GM18517 (cell line): ENCODE measurements at regions not wholly inside any gene's neighbourhood (a gene's known extent, or its start where the extent isn't known, plus 50 kb on each side); places are given as distances from the start of the nearest gene placed in this dataset.

Source experiments
- ATAC-seq: cut with Tn5 transposase; IDR thresholded peaks from one replicate; pipeline ENCODE4 v1.9.1; 2021; ENCODE audit warnings: mild to moderate bottlenecking, moderate library complexity; ENCODE audit not compliant: unreplicated experiment

- ATAC-seq, result peak; percentile 50
These were observed 132.6 kb upstream of the HES1 start for GRCh38 chr3:194003114-194004057.

GRCh38 chr3:194005930-194006501 lies 129.9 kb upstream of the HES1 start:
- ATAC-seq, result no peak

DNA sequence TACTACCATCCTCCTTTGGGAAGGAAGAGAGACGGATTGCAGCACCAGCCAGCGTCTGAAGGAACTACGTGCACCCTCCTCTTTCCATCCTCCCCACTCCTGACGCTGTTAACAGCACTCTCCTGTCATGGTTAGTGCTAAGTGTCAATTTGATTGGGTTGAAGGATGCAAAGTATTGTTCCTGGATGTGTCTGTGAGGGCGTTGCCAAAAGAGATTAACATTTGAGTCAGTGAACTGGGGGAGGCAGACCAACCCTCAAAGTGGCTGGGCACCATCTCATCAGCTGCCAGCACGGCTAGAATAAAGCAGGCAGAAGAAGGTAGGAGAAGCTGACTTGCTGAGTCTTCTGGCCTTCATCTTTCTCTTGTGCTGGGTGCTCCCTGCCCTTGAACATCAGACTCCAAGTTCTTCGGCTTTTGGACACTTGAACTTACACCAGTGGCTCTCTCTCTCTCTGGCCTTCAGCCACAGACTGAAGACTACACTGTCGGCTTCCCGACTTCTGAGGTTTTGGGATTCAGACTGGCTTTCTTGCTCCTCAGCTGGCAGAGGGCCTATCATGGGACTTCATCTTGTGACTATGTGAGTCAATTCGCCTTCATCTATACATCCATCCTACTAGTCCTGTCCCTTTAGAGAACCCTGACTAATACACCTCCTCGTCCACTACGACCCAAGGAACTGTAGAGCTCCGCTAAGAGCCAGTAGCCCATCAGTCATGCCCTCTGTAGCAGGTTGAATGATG lies 128.2 kb upstream of the HES1 start:
- no peak for ATAC-seq

- ATAC-seq, result no peak
These were observed 126.9 kb upstream of the HES1 start for GRCh38 chr3:194009019-194009418.

GRCh38 chr3:194009892-194010533 lies 125.9 kb upstream of the HES1 start:
- no peak for ATAC-seq

- no peak for ATAC-seq
These were observed 124.1 kb upstream of the HES1 start for GRCh38 chr3:194011807-194012206.

DNA sequence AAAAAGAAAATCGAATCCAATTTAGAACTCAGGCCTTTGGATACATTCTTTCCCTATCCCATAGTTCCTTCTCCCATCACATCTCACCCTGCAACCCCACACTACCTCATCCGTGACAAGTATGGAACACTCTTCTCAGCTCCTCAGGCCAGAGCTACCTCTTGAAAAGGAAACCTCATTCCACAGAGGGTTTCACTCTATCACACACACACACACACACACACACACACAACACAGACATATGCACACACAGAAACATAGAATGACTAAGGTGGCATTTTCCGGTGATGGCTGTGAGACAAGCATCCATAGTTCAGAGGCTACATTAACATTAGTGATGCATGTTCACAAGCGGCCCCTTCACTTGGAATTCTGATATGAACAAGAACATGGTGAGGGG lies 122.0 kb upstream of the HES1 start:
- no peak for ATAC-seq

- ATAC-seq, result no peak
These were observed 121.2 kb upstream of the HES1 start for GRCh38 chr3:194014756-194015155.

- ATAC-seq, result no peak
These were observed 116.4 kb upstream of the HES1 start for GRCh38 chr3:194019398-194020165.

- no peak for ATAC-seq
These were observed 113.9 kb upstream of the HES1 start for GRCh38 chr3:194022052-194022451.

DNA sequence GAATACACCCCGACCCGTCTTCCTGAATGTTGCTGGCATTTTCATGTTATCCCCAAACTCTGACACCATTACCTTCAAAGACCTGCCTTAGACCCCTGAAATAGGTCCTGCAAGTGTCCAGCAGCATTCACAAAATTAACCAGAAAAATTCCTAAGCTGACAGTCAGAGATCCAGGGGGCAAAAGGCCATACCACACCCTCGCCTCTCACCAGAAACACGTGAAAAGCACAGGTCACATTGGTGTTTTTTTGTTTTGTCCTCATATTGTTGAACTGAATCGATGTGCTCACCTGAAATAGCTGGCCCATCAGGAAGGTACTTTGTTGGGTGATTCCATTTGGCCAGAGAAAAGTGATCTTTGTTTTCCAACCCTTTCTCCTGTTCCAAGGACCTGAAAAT lies 113.1 kb upstream of the HES1 start:
- no peak for ATAC-seq

GRCh38 chr3:194023501-194024280 lies 112.3 kb upstream of the HES1 start:
- no peak for ATAC-seq

DNA sequence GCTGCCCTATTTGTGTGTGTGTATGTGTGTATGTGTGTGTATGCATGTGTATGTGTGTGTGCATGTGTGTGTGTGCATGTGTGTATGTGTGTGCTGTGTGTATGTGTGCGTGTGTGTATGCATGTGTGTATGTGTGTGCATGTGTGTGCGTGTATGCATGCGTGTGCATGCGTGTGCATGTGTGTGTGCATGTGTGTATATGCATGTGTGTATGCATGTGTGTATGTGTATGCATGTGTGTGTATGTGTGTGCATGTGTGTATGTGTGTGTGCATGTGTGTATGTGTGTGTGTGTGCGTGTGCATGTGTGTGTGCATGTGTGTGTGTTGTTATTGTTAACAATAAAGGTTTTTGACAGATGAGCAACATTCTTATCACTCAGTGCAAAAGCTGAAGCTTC lies 110.8 kb upstream of the HES1 start:
- no peak for ATAC-seq

- no peak for ATAC-seq
These were observed 110.0 kb upstream of the HES1 start for GRCh38 chr3:194025951-194026350.

- no peak for ATAC-seq
These were observed 107.4 kb upstream of the HES1 start for GRCh38 chr3:194028434-194029004.

DNA sequence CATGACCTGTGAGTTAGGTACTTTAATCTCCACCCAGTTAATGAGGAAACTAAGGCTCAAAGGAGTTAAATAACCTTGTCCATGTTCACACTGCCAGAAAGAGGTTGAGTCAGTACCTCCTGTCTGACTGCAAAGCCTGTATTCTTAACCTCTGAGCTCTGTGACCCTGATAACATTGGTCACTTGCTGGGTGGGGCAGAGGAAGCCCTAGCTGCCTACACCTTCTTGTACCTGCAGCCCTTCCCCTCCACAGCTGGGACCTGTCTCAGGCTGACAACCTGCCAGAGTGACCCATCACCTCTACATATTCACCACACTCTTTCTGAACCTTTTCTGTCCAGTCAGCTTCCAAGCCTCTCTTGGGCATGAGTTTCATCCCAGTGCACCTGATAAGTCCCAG lies 106.1 kb upstream of the HES1 start:
- ATAC-seq, result no peak

GRCh38 chr3:194030372-194030771 lies 105.6 kb upstream of the HES1 start:
- ATAC-seq, result no peak

- no peak for ATAC-seq
These were observed 104.6 kb upstream of the HES1 start for GRCh38 chr3:194031349-194031748.

GRCh38 chr3:194031867-194032635 lies 103.9 kb upstream of the HES1 start:
- ATAC-seq, result no peak
